Effector memory CD4-positive, alpha-beta T cell (primary cell): ENCODE measurements at regions not wholly inside any gene's neighbourhood (a gene's known extent, or its start where the extent isn't known, plus 50 kb on each side); places are given as distances from the start of the nearest gene placed in this dataset.
"Not testable (repeated sequence)": the region's sequence is repeated elsewhere in the genome, so short reads cannot be mapped to it uniquely, and the experiment has no call there.

Experiments
- DNase-seq, 3 donors: peaks; one replicate each; pipeline ENCODE4 v3.0.0-alpha.2; 2020
- H3K27ac ChIP-seq: 2 replicates; pipeline ENCODE4 v1.7.0; 2013; ENCODE audit warnings: mild to moderate bottlenecking, low read length, moderate library complexity; ENCODE audit not compliant: insufficient read depth, poor library complexity, severe bottlenecking
- H3K27me3 ChIP-seq: replicated peaks from 2 replicates; pipeline ENCODE4 v1.7.0; 2013; ENCODE audit warnings: mild to moderate bottlenecking, low read length; ENCODE audit not compliant: insufficient read depth, control insufficient read depth, poor library complexity, severe bottlenecking
- H3K36me3 ChIP-seq: 2 replicates; pipeline ENCODE4 v1.7.0; 2013; ENCODE audit warnings: mild to moderate bottlenecking, low read length, moderate library complexity; ENCODE audit not compliant: control insufficient read depth, insufficient read depth
- H3K4me1 ChIP-seq: 2 replicates; pipeline ENCODE4 v1.7.0; 2013; ENCODE audit warnings: low read length, mild to moderate bottlenecking; ENCODE audit not compliant: control insufficient read depth, insufficient read depth, poor library complexity, severe bottlenecking
- H3K4me3 ChIP-seq: 2 replicates; pipeline ENCODE4 v1.7.0; 2013; ENCODE audit warnings: low read length, low read depth, mild to moderate bottlenecking; ENCODE audit not compliant: insufficient read depth, poor library complexity, severe bottlenecking
- H3K9me3 ChIP-seq: 2 replicates; pipeline ENCODE4 v1.7.0; 2013; ENCODE audit warnings: mild to moderate bottlenecking, low read length, moderate library complexity; ENCODE audit not compliant: control insufficient read depth

DNA sequence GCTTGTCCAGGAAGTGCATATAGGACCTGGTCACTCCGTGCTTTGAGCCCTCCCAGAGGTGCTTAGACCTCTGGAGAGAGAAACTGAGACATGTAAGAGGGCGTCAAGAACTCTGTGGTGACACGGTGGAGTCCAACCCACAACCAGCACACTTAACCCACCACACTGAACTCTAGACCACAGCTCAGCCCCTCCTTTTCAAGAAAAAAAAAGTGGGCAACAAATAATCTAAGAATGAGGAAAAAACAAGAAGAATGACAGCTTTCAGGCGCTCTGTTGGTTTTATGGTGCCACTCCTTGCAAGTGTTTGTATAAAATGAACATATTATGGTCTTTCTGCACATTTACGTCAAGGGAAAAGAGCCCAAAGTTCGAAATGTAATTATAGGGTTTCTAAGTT lies 50.2 kb upstream of the SNAPC3 start:
- H3K36me3 ChIP-seq, result no peaks in the 10 kb centered on the region
- no peak overlapping the region for H3K4me3 ChIP-seq
- H3K9me3 ChIP-seq, result no peaks in the 10 kb centered on the region
- H3K27ac ChIP-seq, result no peak overlapping the region
- H3K4me1 ChIP-seq, result no peaks in the 10 kb centered on the region
- no peak for DNase-seq
- no peaks in the 10 kb centered on the region for H3K27me3 ChIP-seq

GRCh38 chr9:15371448-15371845 lies 51.2 kb upstream of the SNAPC3 start:
- Histone ChIP-seq H3K4me1 (no peaks in the 10 kb centered on the region), H3K27me3 (no peaks in the 10 kb centered on the region), H3K27ac (no peak overlapping the region), H3K9me3 (no peaks in the 10 kb centered on the region), H3K36me3 (no peaks in the 10 kb centered on the region), H3K4me3 (no peak overlapping the region)
- DNase-seq, result no peak

DNA sequence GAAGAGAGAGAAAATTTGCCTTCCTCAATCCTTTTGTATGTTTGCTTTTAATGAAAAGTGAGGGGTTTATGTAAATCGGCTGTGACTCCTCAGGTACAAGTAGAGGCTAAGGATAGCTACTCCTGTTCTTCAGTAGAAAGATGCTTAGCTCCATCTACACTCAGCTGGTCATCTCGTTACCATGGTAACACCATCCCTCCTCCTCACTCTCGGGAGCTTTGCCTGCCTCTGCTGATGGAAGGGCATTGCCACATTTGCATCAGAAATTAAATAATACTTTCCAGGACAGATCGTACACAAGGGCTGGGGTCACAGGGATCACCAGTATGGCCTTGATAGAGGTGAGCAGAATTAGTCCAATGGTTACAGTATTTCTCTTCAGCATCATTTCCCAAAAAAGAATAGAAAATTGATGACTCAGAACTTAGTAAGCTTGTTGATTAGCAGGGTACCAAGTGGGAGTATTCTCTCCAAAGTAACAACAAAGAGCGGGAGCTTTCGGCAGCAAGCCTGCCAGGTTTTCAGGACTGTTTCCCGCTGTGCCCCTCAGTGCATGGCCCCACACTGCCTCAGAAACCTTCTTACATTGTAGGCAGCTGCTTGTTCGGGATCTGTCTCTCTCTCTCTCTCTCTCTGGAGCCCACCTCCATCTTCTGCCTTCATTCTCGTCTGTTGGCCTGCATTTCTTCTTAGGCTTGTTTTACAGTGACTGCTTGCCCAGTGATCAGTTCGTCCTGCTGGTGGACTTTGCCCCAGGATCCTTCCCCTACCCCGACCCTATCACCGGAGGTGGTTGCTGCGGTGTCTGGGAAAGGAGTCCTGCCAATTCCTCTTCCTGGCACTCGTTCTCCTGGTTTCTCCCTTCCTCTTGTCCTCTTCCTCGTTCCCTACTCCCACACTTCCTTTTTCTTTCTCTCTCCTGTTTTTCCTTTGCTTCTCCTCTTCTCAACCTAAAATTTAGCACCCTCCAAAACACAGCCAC lies 51.9 kb upstream of the SNAPC3 start:
- no peaks in the 10 kb centered on the region for H3K36me3 ChIP-seq
- H3K4me3 ChIP-seq, result no peak overlapping the region
- DNase-seq, result no peak
- no peak overlapping the region for H3K27ac ChIP-seq
- no peaks in the 10 kb centered on the region for H3K4me1 ChIP-seq
- no peaks in the 10 kb centered on the region for H3K27me3 ChIP-seq
- H3K9me3 ChIP-seq, result no peaks in the 10 kb centered on the region

DNA sequence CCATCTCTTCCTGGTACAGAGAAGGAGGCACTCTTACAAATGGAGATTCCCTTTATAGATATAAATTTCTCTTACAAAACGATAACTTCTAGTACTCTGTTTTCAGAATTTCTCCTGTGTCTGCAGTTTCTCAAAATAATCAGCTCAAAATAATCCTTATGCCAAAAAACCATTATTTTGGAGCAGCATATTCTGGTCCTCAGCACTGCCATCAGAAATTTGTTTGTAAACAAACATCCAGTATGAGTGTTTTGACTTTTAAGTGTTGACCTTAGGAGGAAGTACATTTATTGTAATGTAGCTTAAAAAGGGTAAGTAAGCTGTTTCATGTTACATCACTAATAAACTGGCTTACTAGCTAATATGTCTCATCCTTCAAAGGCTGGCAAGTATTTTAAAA lies 52.8 kb upstream of the SNAPC3 start:
- DNase-seq, result no peak
- H3K4me1 ChIP-seq, result no peaks in the 10 kb centered on the region
- H3K9me3 ChIP-seq, result no peaks in the 10 kb centered on the region
- no peaks in the 10 kb centered on the region for H3K27me3 ChIP-seq
- no peak overlapping the region for H3K4me3 ChIP-seq
- H3K27ac ChIP-seq, result no peak overlapping the region
- H3K36me3 ChIP-seq, result no peaks in the 10 kb centered on the region

GRCh38 chr9:15369238-15369637 lies 53.4 kb upstream of the SNAPC3 start:
- no peaks in the 10 kb centered on the region for H3K9me3 ChIP-seq
- no peak for DNase-seq
- no peaks in the 10 kb centered on the region for H3K36me3 ChIP-seq
- H3K4me1 ChIP-seq, result no peaks in the 10 kb centered on the region
- no peak overlapping the region for H3K27ac ChIP-seq
- no peaks in the 10 kb centered on the region for H3K27me3 ChIP-seq
- no peak overlapping the region for H3K4me3 ChIP-seq

GRCh38 chr9:15364975-15365553 lies 57.6 kb upstream of the SNAPC3 start:
- H3K36me3 ChIP-seq, H3K4me3 ChIP-seq, H3K27me3 ChIP-seq, DNase-seq, H3K4me1 ChIP-seq, H3K27ac ChIP-seq, H3K9me3 ChIP-seq: not testable (repeated sequence)

DNA sequence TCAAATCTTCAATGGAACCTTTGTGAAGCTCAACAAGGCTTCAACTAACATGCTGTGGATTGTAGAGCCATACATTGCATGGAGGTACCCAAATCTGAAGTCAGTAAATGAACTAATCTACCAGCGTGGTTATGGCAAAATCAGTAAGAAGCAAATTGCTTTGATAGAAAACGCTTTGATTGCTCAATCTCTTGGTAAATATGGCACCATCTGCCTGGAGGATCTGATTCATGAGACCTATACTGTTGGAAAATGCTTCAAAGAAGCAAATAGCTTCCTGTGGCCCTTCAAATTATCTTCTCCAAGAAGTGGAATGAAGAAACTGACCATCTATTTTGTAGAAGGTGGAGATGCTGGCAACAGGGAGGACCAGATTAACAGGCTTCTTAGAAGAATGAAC lies 54.7 kb upstream of the TTC39B start:
- no peaks in the 10 kb centered on the region for H3K27me3 ChIP-seq
- no peaks in the 10 kb centered on the region for H3K9me3 ChIP-seq
- H3K27ac ChIP-seq, result no peak overlapping the region
- no peak overlapping the region for H3K4me3 ChIP-seq
- no peaks in the 10 kb centered on the region for H3K36me3 ChIP-seq
- H3K4me1 ChIP-seq, result no peaks in the 10 kb centered on the region
- DNase-seq, result no peak

- Histone ChIP-seq H3K4me1 (no peaks in the 10 kb centered on the region), H3K36me3 (no peaks in the 10 kb centered on the region), H3K27ac (no peak overlapping the region), H3K9me3 (no peaks in the 10 kb centered on the region), H3K4me3 (no peak overlapping the region), H3K27me3 (no peaks in the 10 kb centered on the region)
- peak in 1 of 3 donors; percentile 21 for DNase-seq
Observed at GRCh38 chr9:15357050-15357653, 50.1 kb upstream of the TTC39B start.
